OCI-LY3 (cell line): ENCODE measurements at regions not wholly inside any gene's neighbourhood (a gene's known extent, or its start where the extent isn't known, plus 50 kb on each side); places are given as distances from the start of the nearest gene placed in this dataset.

Experiments used
- H2AFZ ChIP-seq: fragments of 200-600, 300-600 bp; shearing (Covaris generic); 2 replicates; pipeline ENCODE4 v1.6.0; 2014; ENCODE audit warnings: antibody characterized with exemption, low read depth, low read length
- H3K27ac ChIP-seq: fragments of 200-600, 300-600 bp; sonication (generic); 2 replicates; pipeline ENCODE4 v1.5.1; 2014; ENCODE audit warnings: mild to moderate bottlenecking, low read length, moderate library complexity, mixed read lengths
- H3K27me3 ChIP-seq: fragments of 200-600, 300-600 bp; sonication (generic); 2 replicates; pipeline ENCODE4 v1.6.1; 2014; ENCODE audit warnings: low read depth, low read length, mixed read lengths
- H3K36me3 ChIP-seq: fragments of 200-600, 300-600 bp; sonication (generic); replicated peaks from 2 replicates; pipeline ENCODE3; 2014; ENCODE audit warnings: low read depth, low read length, mixed read lengths
- H3K4me1 ChIP-seq: fragments of 300-600, 200-600 bp; sonication (generic); 2 replicates; pipeline ENCODE4 v1.6.1; 2014; ENCODE audit warnings: low read length, mixed read lengths
- H3K4me2 ChIP-seq: fragments of 200-600, 300-600 bp; sonication (generic); 2 replicates; pipeline ENCODE4 v1.6.1; 2014; ENCODE audit warnings: low read length, mixed read lengths
- H3K4me3 ChIP-seq: fragments of 300-600, 200-600 bp; sonication (generic); 2 replicates; pipeline ENCODE4 v1.5.1; 2014; ENCODE audit warnings: antibody characterized with exemption, mild to moderate bottlenecking, low read length, moderate library complexity
- H3K79me2 ChIP-seq: fragments of 300-600, 200-600 bp; shearing (Covaris generic); 2 replicates; pipeline ENCODE4 v1.6.1; 2014; ENCODE audit warnings: mild to moderate bottlenecking, low read length, mixed read lengths
- H3K9ac ChIP-seq: fragments of 300-600, 200-600 bp; shearing (Covaris generic); 2 replicates; pipeline ENCODE4 v1.6.0; 2014; ENCODE audit warnings: mild to moderate bottlenecking, low read length, moderate library complexity
- H3K9me3 ChIP-seq: fragments of 200-600, 300-600 bp; shearing (Covaris generic); 2 replicates; pipeline ENCODE4 v1.6.1; 2014; ENCODE audit warnings: low read length, mixed read lengths; ENCODE audit not compliant: insufficient read depth
- H4K20me1 ChIP-seq: fragments of 200-600, 300-600 bp; sonication (generic); 2 replicates; pipeline ENCODE4 v1.6.1; 2016; ENCODE audit warnings: low read length, mixed read lengths; ENCODE audit not compliant: insufficient read depth
- CTCF ChIP-seq: fragments of 200-600, 300-600 bp; sonication (generic); IDR thresholded peaks from 2 replicates; pipeline ENCODE4 v1.5.1; 2014; ENCODE audit warnings: antibody characterized with exemption, low read length, low read depth
- EZH2phosphoT487 ChIP-seq: fragments of 200-600 bp; shearing (Covaris generic); IDR thresholded peaks from 2 replicates; pipeline ENCODE4 v1.6.1; 2018; ENCODE audit warnings: antibody characterized with exemption, mixed run types, low read depth

- no peaks in the 10 kb centered on the region for H3K36me3 ChIP-seq
- H2AFZ ChIP-seq, result no peak overlapping the region
- H3K27ac ChIP-seq, result no peak overlapping the region
- TF ChIP-seq EZH2phosphoT487 (no peak), CTCF (no peak)
- H3K4me3 ChIP-seq, result no peak overlapping the region
- no peaks in the 10 kb centered on the region for H3K4me1 ChIP-seq
- H3K9me3 ChIP-seq, result no peaks in the 10 kb centered on the region
- H3K4me2 ChIP-seq, result no peak overlapping the region
- H4K20me1 ChIP-seq, result no peaks in the 10 kb centered on the region
- H3K9ac ChIP-seq, result no peak overlapping the region
- no peaks in the 10 kb centered on the region for H3K79me2 ChIP-seq
- H3K27me3 ChIP-seq, result peaks cover 3% of the 10 kb centered on the region; the same call in 1 of the 2 replicates
These were observed 209.2 kb downstream of the MYCN start for GRCh38 chr2:16149349-16150243.

GRCh38 chr2:16148632-16149348 lies 208.4 kb downstream of the MYCN start:
- H4K20me1 ChIP-seq, result no peaks in the 10 kb centered on the region
- TF ChIP-seq CTCF (no peak), EZH2phosphoT487 (no peak)
- no peaks in the 10 kb centered on the region for H3K36me3 ChIP-seq
- H3K4me2 ChIP-seq, result no peak overlapping the region
- no peaks in the 10 kb centered on the region for H3K79me2 ChIP-seq
- H3K27ac ChIP-seq, result no peak overlapping the region
- no peaks in the 10 kb centered on the region for H3K27me3 ChIP-seq
- H3K9me3 ChIP-seq, result no peaks in the 10 kb centered on the region
- H2AFZ ChIP-seq, result no peak overlapping the region
- no peaks in the 10 kb centered on the region for H3K4me1 ChIP-seq
- no peak overlapping the region for H3K4me3 ChIP-seq
- no peak overlapping the region for H3K9ac ChIP-seq

- H3K27me3 ChIP-seq, result peaks cover 9% of the 10 kb centered on the region; the same call in 1 of the 2 replicates
- H4K20me1 ChIP-seq, result no peaks in the 10 kb centered on the region
- no peak for TF ChIP-seq EZH2phosphoT487
- TF ChIP-seq CTCF, result no peak
- no peaks in the 10 kb centered on the region for H3K79me2 ChIP-seq
- H3K4me3 ChIP-seq, result no peak overlapping the region
- no peak overlapping the region for H3K9ac ChIP-seq
- no peaks in the 10 kb centered on the region for H3K9me3 ChIP-seq
- H3K4me2 ChIP-seq, result no peak overlapping the region
- no peaks in the 10 kb centered on the region for H3K36me3 ChIP-seq
- no peaks in the 10 kb centered on the region for H3K4me1 ChIP-seq
- no peak overlapping the region for H2AFZ ChIP-seq
- H3K27ac ChIP-seq, result no peak overlapping the region
These were observed 202.3 kb downstream of the MYCN start for GRCh38 chr2:16142383-16143361.
